ENCODE measurements at regions not wholly inside any gene's neighbourhood (a gene's known extent, or its start where the extent isn't known, plus 50 kb on each side); places are given as distances from the start of the nearest gene placed in this dataset.

DNA sequence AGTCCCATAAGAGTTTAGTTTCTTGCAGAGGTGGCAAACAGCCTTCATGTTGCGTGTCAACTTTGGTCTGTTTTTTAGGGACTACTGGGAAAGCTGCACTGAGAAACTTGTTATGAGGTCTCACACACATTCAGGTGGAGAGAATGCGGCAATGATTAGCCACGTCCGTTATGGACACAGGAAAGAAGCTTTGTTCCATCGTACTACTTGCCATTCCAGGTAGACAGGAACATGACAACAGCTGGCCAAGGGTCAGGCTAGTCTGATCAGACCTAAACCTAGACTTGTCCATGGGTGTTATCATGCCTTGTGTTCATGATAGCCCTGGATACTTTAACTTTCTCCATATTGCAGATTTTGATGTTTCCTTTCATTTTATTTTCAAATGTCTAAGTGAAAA is 113.2 kb downstream of the ZNF608 start:
- Mint-ChIP-seq H3K36me3 (ENCODE audit: insufficient read depth, unreplicated experiment) (no peaks in the 10 kb centered on the region), H3K27ac (ENCODE audit: unreplicated experiment) (peak overlapping the region; percentile 23), H3K27me3 (ENCODE audit: unreplicated experiment) (no peaks in the 10 kb centered on the region), H3K9me3 (ENCODE audit: low read depth, unreplicated experiment) (no peaks in the 10 kb centered on the region), H3K4me3 (ENCODE audit: low read depth, unreplicated experiment) (no peak overlapping the region), H3K4me1 (ENCODE audit: low read depth, unreplicated experiment) (peaks cover 46% of the 10 kb centered on the region)
- BruUV-seq (replicated peaks) = no TSS peak
- DNase-seq = no peak
- CTCF ChIA-PET = no interaction called here
- TF ChIP-seq, protein P1, sequence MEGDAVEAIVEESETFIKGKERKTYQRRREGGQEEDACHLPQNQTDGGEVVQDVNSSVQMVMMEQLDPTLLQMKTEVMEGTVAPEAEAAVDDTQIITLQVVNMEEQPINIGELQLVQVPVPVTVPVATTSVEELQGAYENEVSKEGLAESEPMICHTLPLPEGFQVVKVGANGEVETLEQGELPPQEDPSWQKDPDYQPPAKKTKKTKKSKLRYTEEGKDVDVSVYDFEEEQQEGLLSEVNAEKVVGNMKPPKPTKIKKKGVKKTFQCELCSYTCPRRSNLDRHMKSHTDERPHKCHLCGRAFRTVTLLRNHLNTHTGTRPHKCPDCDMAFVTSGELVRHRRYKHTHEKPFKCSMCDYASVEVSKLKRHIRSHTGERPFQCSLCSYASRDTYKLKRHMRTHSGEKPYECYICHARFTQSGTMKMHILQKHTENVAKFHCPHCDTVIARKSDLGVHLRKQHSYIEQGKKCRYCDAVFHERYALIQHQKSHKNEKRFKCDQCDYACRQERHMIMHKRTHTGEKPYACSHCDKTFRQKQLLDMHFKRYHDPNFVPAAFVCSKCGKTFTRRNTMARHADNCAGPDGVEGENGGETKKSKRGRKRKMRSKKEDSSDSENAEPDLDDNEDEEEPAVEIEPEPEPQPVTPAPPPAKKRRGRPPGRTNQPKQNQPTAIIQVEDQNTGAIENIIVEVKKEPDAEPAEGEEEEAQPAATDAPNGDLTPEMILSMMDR (IDR thresholded peaks at IDR 0.05; ENCODE audit: unreplicated experiment) = no peak
- intact Hi-C loops (cut with micrococcal nuclease; ENCODE audit: unreplicated experiment) = no loop called here

DNA sequence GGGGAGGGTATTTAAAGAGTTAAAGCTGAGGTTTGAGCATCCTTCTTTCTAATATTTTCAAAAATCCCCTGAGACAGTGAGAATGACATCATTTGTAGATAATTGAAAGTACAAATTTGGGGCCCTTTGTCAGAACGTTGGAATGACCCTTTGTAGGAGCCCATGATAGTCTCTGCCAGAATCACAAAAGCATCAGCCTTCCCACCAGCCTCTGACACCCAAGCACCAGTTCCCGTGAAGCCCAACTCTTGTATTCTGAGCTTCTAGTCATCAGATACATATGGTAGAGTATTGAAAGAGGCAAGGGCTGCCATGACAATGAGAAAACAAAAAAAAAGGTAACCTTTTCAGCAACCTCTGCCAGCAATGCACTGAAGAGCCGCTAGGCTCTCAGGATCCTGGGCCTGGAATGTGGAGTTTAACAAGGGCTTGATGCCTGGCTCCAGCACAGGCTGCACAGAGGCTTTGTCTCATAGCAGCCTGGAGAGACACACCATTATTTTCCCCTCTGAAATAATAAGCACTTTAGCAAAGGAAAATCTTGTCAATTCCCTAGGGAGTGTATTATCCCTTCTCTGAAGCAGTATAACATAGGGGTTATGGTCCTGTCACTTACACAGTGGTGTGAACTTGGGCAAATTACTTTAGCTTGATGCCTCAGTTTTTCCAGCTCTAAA is 114.4 kb downstream of the ZNF608 start:
- Mint-ChIP-seq H3K9me3 (ENCODE audit: low read depth, unreplicated experiment) (no peaks in the 10 kb centered on the region), H3K27me3 (ENCODE audit: unreplicated experiment) (no peaks in the 10 kb centered on the region), H3K4me1 (ENCODE audit: low read depth, unreplicated experiment) (peaks cover 51% of the 10 kb centered on the region), H3K4me3 (ENCODE audit: low read depth, unreplicated experiment) (no peak overlapping the region), H3K36me3 (ENCODE audit: insufficient read depth, unreplicated experiment) (no peaks in the 10 kb centered on the region), H3K27ac (ENCODE audit: unreplicated experiment) (no peak overlapping the region)
- CTCF ChIA-PET = no interaction called here
- TF ChIP-seq, protein P1 (IDR thresholded peaks at IDR 0.05; ENCODE audit: unreplicated experiment) = no peak
- intact Hi-C loops (cut with micrococcal nuclease; ENCODE audit: unreplicated experiment) = no loop called here
- DNase-seq = no peak
- no TSS peak for BruUV-seq (replicated peaks)

DNA sequence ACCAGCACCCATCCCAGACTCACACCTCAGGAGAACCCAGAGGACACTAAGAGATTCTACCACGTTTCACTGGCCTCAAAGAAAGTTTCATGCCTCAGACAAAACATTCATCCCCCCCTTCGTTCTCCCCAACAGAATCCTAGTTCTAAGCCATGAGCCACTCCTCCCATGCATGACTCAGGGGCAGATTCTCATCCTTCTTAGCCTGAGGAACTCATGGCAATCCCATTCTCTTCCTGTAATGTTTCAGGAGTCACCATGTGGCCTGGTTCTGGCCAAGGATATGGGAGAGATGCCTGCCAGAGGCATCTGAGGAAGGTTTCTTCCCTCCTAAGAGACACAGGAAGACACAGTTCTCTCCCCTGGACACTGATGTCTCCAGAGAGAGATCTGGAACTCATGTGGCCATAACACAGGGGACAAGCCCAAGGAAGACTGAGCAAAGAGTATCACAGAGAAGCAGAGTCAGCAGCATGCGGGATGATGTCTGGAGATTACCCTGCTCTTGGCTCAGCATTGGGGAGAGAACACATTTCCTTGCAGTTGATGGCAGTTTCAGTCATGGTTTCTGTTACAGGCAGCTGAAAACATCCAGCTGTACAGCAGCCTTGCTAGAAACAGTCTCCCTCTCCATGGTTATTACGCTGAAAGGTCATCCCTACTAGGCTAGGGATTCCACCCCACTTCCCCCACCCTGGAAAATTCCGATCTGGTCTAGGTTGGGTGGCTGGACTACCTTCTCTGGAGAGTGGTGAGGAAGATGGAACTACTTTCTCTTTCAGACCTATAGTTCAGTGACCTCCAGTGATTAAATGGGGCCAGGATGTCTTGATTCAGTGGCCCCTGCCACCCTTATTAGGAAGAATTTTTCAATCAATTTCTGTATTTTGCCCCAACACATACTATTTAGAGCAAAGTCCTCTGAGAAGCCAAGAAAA is 115.4 kb downstream of the ZNF608 start:
- H3K9me3 Mint-ChIP-seq (ENCODE audit: low read depth, unreplicated experiment) = no peaks in the 10 kb centered on the region
- BruUV-seq (replicated peaks) = no TSS peak
- no peak overlapping the region for H3K4me3 Mint-ChIP-seq (ENCODE audit: low read depth, unreplicated experiment)
- no peak overlapping the region for H3K27ac Mint-ChIP-seq (ENCODE audit: unreplicated experiment)
- CTCF ChIA-PET = no interaction called here
- TF ChIP-seq, protein P1 (IDR thresholded peaks at IDR 0.05; ENCODE audit: unreplicated experiment) = no peak
- peaks cover 51% of the 10 kb centered on the region for H3K4me1 Mint-ChIP-seq (ENCODE audit: low read depth, unreplicated experiment)
- DNase-seq = no peak
- intact Hi-C loops (cut with micrococcal nuclease; ENCODE audit: unreplicated experiment) = no loop called here
- no peaks in the 10 kb centered on the region for H3K27me3 Mint-ChIP-seq (ENCODE audit: unreplicated experiment)
- H3K36me3 Mint-ChIP-seq (ENCODE audit: insufficient read depth, unreplicated experiment) = no peaks in the 10 kb centered on the region

DNA sequence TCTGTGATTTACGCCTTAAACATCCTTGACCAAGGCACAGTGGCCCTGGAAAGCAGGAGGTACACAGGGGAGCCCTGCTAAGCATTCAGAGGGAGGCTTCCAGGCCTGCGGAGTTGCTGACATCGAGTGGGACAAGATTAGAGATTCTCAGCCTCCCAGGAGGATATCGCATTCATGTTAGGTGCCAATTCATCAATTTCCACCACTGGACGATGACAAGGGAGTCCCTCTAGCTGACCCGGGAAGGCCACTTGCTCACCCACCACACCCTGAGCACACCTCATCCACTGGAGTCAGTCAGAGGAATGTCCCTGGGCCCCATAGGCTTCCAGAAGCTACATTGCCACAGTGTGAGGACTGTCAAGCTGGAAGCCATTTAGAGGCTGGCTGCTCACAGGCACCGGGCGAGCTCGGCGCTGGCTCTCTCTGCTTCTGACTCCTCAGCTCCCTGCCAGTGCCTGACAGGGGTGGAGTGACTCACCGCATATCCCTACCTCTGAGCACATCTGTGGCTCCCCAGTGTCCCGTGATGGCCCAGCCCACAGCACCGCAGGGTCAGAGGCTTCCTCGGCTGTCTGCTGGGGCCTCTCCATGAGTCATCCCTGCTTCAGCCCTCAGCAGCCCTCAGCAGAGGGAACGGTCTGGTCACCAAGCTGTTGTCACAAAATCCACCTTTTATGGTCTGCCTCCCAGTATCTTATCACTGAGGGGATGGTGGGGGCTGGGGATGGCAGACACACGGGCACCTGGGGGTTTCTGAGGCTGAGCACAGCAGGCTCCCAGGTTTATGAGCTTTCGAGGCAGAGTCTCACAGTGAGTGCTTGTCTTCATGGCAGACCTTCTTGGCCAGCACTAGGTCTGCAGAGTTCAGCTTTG is 117.5 kb downstream of the ZNF608 start:
- H3K9me3 Mint-ChIP-seq (ENCODE audit: low read depth, unreplicated experiment) = no peaks in the 10 kb centered on the region
- CTCF ChIA-PET = interaction anchor here (1.0 to 1.2 kb wide), 2 partner anchors 32 to 93 kb away, joined by 3 read pairs; no protein-coding TSS in a partner anchor

More for the DNA sequence above, 117.5 kb downstream of the ZNF608 start:
- TF ChIP-seq, protein P1 (IDR thresholded peaks at IDR 0.05; ENCODE audit: unreplicated experiment) = no peak
- Mint-ChIP-seq H3K27ac (ENCODE audit: unreplicated experiment) (peak overlapping the region; percentile 65), H3K36me3 (ENCODE audit: insufficient read depth, unreplicated experiment) (no peaks in the 10 kb centered on the region), H3K4me3 (ENCODE audit: low read depth, unreplicated experiment) (peak overlapping the region; percentile 48), H3K4me1 (ENCODE audit: low read depth, unreplicated experiment) (peaks cover 35% of the 10 kb centered on the region), H3K27me3 (ENCODE audit: unreplicated experiment) (no peaks in the 10 kb centered on the region)
- intact Hi-C loops (cut with micrococcal nuclease; ENCODE audit: unreplicated experiment) = no loop called here
- BruUV-seq (replicated peaks) = no TSS peak
- peak; percentile 80 for DNase-seq
